Karpas-422 (cell line): ENCODE measurements at regions not wholly inside any gene's neighbourhood (a gene's known extent, or its start where the extent isn't known, plus 50 kb on each side); places are given as distances from the start of the nearest gene placed in this dataset.

Source experiments
- DNase-seq: peaks from one replicate; pipeline ENCODE4 v3.0.0-alpha.2; 2015
- H2AFZ ChIP-seq: fragments of 200-600 bp; sonication (generic); 2 replicates; pipeline ENCODE4 v1.6.1; 2014; ENCODE audit warnings: antibody characterized with exemption, low read length, mixed read lengths
- H3K27ac ChIP-seq: fragments of 200-600 bp; sonication (generic); 2 replicates; pipeline ENCODE4 v1.5.1; 2014; ENCODE audit warnings: mild to moderate bottlenecking, low read length, moderate library complexity
- H3K27me3 ChIP-seq: fragments of 200-600 bp; sonication (generic); 2 replicates; pipeline ENCODE4 v1.6.1; 2014; ENCODE audit warnings: low read length, mixed read lengths
- H3K36me3 ChIP-seq: fragments of 200-600 bp; sonication (generic); 2 replicates; pipeline ENCODE4 v1.6.1; 2014; ENCODE audit warnings: low read length, mixed read lengths; ENCODE audit not compliant: insufficient read depth
- H3K4me1 ChIP-seq: fragments of 200-600 bp; sonication (generic); 2 replicates; pipeline ENCODE4 v1.6.1; 2014; ENCODE audit warnings: mild to moderate bottlenecking, low read length, mixed read lengths
- H3K4me2 ChIP-seq: fragments of 200-600 bp; sonication (generic); 2 replicates; pipeline ENCODE4 v1.6.1; 2014; ENCODE audit warnings: low read length, low read depth, mild to moderate bottlenecking; ENCODE audit not compliant: poor library complexity, severe bottlenecking
- H3K4me3 ChIP-seq: fragments of 200-600 bp; sonication (generic); 2 replicates; pipeline ENCODE4 v1.5.1; 2014; ENCODE audit warnings: mild to moderate bottlenecking, antibody characterized with exemption, low read length, mixed read lengths
- H3K79me2 ChIP-seq: fragments of 200-600 bp; sonication (generic); 2 replicates; pipeline ENCODE4 v1.6.1; 2014; ENCODE audit warnings: mild to moderate bottlenecking, low read length, mixed read lengths
- H3K9ac ChIP-seq: fragments of 200-600 bp; sonication (generic); 2 replicates; pipeline ENCODE4 v1.6.0; 2014; ENCODE audit warnings: low read length
- H3K9me2 ChIP-seq: fragments of 200-600 bp; sonication (generic), shearing (Covaris generic); replicated peaks from 2 replicates; pipeline ENCODE4 v1.6.0; 2014; ENCODE audit warnings: mild to moderate bottlenecking, low read length, moderate library complexity; ENCODE audit not compliant: insufficient read depth
- H3K9me3 ChIP-seq: fragments of 300-700, 200-600 bp; sonication (generic); 2 replicates; pipeline ENCODE4 v1.6.1; 2014; ENCODE audit warnings: low read length, mixed read lengths
- H4K20me1 ChIP-seq: fragments of 200-600 bp; sonication (generic); 2 replicates; pipeline ENCODE4 v1.6.1; 2014; ENCODE audit warnings: mild to moderate bottlenecking, antibody characterized with exemption, low read length, low read depth; ENCODE audit not compliant: insufficient read depth

GRCh38 chr11:111119751-111120150 is 125.8 kb upstream of the POU2AF2 start:
- H4K20me1 ChIP-seq, result no peaks in the 10 kb centered on the region
- H3K9ac ChIP-seq, result no peak overlapping the region
- no peak overlapping the region for H2AFZ ChIP-seq
- no peak for DNase-seq
- H3K9me2 ChIP-seq, result no peaks in the 10 kb centered on the region
- H3K79me2 ChIP-seq, result no peaks in the 10 kb centered on the region
- H3K27me3 ChIP-seq, result no peaks in the 10 kb centered on the region
- H3K4me2 ChIP-seq, result no peak overlapping the region
- H3K4me3 ChIP-seq, result no peak overlapping the region
- no peak overlapping the region for H3K27ac ChIP-seq
- H3K4me1 ChIP-seq, result peaks cover 3% of the 10 kb centered on the region; the same call in 1 of the 2 replicates
- H3K9me3 ChIP-seq, result no peaks in the 10 kb centered on the region
- no peaks in the 10 kb centered on the region for H3K36me3 ChIP-seq

- H3K9me2 ChIP-seq, result no peaks in the 10 kb centered on the region
- H3K4me3 ChIP-seq, result no peak overlapping the region
- H3K79me2 ChIP-seq, result no peaks in the 10 kb centered on the region
- H3K9ac ChIP-seq, result no peak overlapping the region
- peaks cover 5% of the 10 kb centered on the region; the same call in 1 of the 2 replicates for H3K27me3 ChIP-seq
- no peak overlapping the region for H2AFZ ChIP-seq
- no peak overlapping the region for H3K27ac ChIP-seq
- H3K9me3 ChIP-seq, result no peaks in the 10 kb centered on the region
- no peak for DNase-seq
- H3K4me1 ChIP-seq, result no peaks in the 10 kb centered on the region
- H3K36me3 ChIP-seq, result no peaks in the 10 kb centered on the region
- H3K4me2 ChIP-seq, result no peak overlapping the region
- H4K20me1 ChIP-seq, result no peaks in the 10 kb centered on the region
Observed at GRCh38 chr11:111115890-111116289, 129.6 kb upstream of the POU2AF2 start.

DNA sequence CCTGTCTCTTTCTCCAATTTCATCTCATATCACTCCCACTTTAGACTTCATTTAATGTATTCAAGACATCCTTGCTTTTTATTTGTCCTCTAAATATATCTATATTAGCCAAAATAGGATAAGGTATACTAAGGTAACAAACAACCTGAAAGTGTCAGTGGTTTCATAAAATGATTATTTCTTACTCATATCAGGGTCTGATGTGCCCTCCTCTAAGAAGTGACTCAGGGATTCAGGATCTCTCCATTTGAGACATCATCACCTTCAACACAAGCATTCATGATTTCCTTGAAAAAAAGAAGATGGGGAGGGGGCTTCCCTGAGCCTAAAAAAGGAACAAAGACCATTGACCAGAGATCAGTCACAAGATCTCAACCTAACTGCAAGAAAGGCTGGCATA is 131.4 kb upstream of the POU2AF2 start:
- no peaks in the 10 kb centered on the region for H3K9me2 ChIP-seq

GRCh38 chr11:111112614-111113013 is 132.9 kb upstream of the POU2AF2 start:
- Histone ChIP-seq H3K36me3 (no peaks in the 10 kb centered on the region), H3K27ac (no peak overlapping the region), H3K27me3 (peaks cover 5% of the 10 kb centered on the region; the same call in 1 of the 2 replicates), H4K20me1 (no peaks in the 10 kb centered on the region), H3K4me3 (no peak overlapping the region), H3K4me2 (no peak overlapping the region), H3K4me1 (no peaks in the 10 kb centered on the region), H3K9me2 (no peaks in the 10 kb centered on the region), H3K9ac (no peak overlapping the region), H2AFZ (no peak overlapping the region), H3K79me2 (no peaks in the 10 kb centered on the region), H3K9me3 (no peaks in the 10 kb centered on the region)
- no peak for DNase-seq

More for the DNA sequence above, 131.4 kb upstream of the POU2AF2 start:
- no peak overlapping the region for H3K4me3 ChIP-seq
- H3K27ac ChIP-seq, result no peak overlapping the region
- H3K4me2 ChIP-seq, result no peak overlapping the region
- H3K9me3 ChIP-seq, result no peaks in the 10 kb centered on the region
- H3K4me1 ChIP-seq, result no peaks in the 10 kb centered on the region
- H3K36me3 ChIP-seq, result no peaks in the 10 kb centered on the region
- no peaks in the 10 kb centered on the region for H4K20me1 ChIP-seq
- H2AFZ ChIP-seq, result no peak overlapping the region
- H3K79me2 ChIP-seq, result no peaks in the 10 kb centered on the region
- no peak overlapping the region for H3K9ac ChIP-seq
- peaks cover 5% of the 10 kb centered on the region; the same call in 1 of the 2 replicates for H3K27me3 ChIP-seq
- no peak for DNase-seq

- Histone ChIP-seq H3K4me2 (no peak overlapping the region), H3K27ac (no peak overlapping the region)
Observed at GRCh38 chr11:111107501-111107900, 138.0 kb upstream of the POU2AF2 start.

DNA sequence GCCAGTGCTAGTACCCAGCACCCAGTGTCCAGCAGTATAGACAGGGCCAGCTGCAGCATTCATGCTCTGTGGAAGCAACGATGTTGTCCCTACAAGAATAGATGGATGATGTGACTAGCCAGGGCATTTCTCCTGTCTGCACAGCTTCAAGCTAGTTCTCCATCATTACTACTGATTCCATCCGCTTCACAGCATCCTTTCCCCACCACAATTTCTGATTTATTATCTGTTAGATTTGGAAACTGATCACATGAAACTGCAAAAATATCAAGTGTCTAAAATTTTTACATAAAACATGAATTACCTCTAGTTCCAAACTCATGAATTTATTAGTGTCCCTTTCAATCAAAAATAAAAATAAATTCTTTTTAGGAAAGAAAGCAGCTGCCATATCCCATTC is 138.9 kb upstream of the POU2AF2 start:
- Histone ChIP-seq H2AFZ (no peak overlapping the region), H3K27ac (no peak overlapping the region), H3K9me3 (no peaks in the 10 kb centered on the region), H3K9ac (no peak overlapping the region), H3K4me1 (peaks cover 6% of the 10 kb centered on the region), H3K9me2 (no peaks in the 10 kb centered on the region), H3K36me3 (no peaks in the 10 kb centered on the region), H3K79me2 (no peaks in the 10 kb centered on the region), H3K4me3 (no peak overlapping the region), H4K20me1 (no peaks in the 10 kb centered on the region), H3K27me3 (peaks cover 8% of the 10 kb centered on the region), H3K4me2 (no peak overlapping the region)
- no peak for DNase-seq

More at GRCh38 chr11:111107501-111107900, 138.0 kb upstream of the POU2AF2 start:
- Histone ChIP-seq H4K20me1 (no peaks in the 10 kb centered on the region), H3K4me3 (no peak overlapping the region), H3K36me3 (no peaks in the 10 kb centered on the region), H3K4me1 (peaks cover 6% of the 10 kb centered on the region), H3K9me3 (no peaks in the 10 kb centered on the region), H3K79me2 (no peaks in the 10 kb centered on the region), H3K9me2 (no peaks in the 10 kb centered on the region), H2AFZ (no peak overlapping the region), H3K27me3 (peaks cover 6% of the 10 kb centered on the region), H3K9ac (no peak overlapping the region)
- peak; percentile 72 for DNase-seq

DNA sequence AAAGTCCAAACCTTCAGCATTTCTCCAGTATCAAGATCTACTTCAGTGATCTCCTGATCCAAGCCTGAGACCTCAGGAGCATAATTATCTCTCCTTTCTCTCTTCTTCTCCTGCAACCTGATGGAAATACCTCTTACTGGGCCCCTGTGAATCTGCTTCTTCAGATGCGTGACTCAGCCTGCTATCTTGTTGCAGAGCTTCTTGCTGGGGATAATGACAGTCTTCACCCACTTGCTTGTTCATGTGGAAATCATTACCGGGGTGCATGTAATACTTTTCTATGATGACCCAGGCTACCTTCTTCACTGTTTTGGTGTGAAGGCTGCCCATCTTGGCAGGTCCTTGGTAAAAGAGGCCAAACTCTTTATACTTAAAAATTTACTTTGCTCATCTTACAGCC is 140.0 kb upstream of the POU2AF2 start:
- no peak for DNase-seq
- Histone ChIP-seq H3K79me2 (no peaks in the 10 kb centered on the region), H4K20me1 (peaks cover 3% of the 10 kb centered on the region; the same call in 1 of the 2 replicates), H2AFZ (no peak overlapping the region), H3K4me2 (no peak overlapping the region), H3K9ac (no peak overlapping the region), H3K27me3 (peaks cover 14% of the 10 kb centered on the region), H3K36me3 (no peaks in the 10 kb centered on the region), H3K9me2 (no peaks in the 10 kb centered on the region), H3K4me3 (no peak overlapping the region), H3K4me1 (peaks cover 6% of the 10 kb centered on the region), H3K9me3 (no peaks in the 10 kb centered on the region), H3K27ac (no peak overlapping the region)

GRCh38 chr11:111104185-111104584 is 141.3 kb upstream of the POU2AF2 start:
- Histone ChIP-seq H3K27ac (no peak overlapping the region), H3K4me2 (no peak overlapping the region), H4K20me1 (peaks cover 3% of the 10 kb centered on the region; the same call in 1 of the 2 replicates), H3K9me2 (no peaks in the 10 kb centered on the region), H2AFZ (no peak overlapping the region), H3K9ac (no peak overlapping the region), H3K27me3 (peaks cover 14% of the 10 kb centered on the region), H3K4me1 (peaks cover 6% of the 10 kb centered on the region), H3K9me3 (no peaks in the 10 kb centered on the region), H3K4me3 (no peak overlapping the region), H3K79me2 (no peaks in the 10 kb centered on the region), H3K36me3 (no peaks in the 10 kb centered on the region)
- no peak for DNase-seq

GRCh38 chr11:111101881-111102280 is 143.6 kb upstream of the POU2AF2 start:
- Histone ChIP-seq H3K79me2 (no peaks in the 10 kb centered on the region), H4K20me1 (peaks cover 3% of the 10 kb centered on the region; the same call in 1 of the 2 replicates), H3K27ac (no peak overlapping the region), H3K9me3 (no peaks in the 10 kb centered on the region), H3K4me2 (no peak overlapping the region), H3K4me3 (no peak overlapping the region), H3K36me3 (no peaks in the 10 kb centered on the region), H3K9me2 (no peaks in the 10 kb centered on the region), H2AFZ (no peak overlapping the region), H3K4me1 (peaks cover 6% of the 10 kb centered on the region), H3K9ac (no peak overlapping the region), H3K27me3 (peaks cover 19% of the 10 kb centered on the region)
- no peak for DNase-seq
